ENCODE measurements at regions not wholly inside any gene's neighbourhood (a gene's known extent, or its start where the extent isn't known, plus 50 kb on each side); places are given as distances from the start of the nearest gene placed in this dataset.

GRCh38 chr7:115850774-115851173 lies 179.8 kb downstream of the TFEC start:
- H3K4me3 ChIP-seq (ENCODE audit: low read length) = no peak overlapping the region
- H3K27me3 ChIP-seq (ENCODE audit: control insufficient read depth, insufficient read depth, low read length) = peaks cover 2% of the 10 kb centered on the region
- intact Hi-C loops (cut with micrococcal nuclease) = loop anchor here (2.0 to 10.0 kb wide), 2 partner anchors 986 to 1824 kb away; no protein-coding TSS in a partner anchor
- H3K27ac ChIP-seq (ENCODE audit: low read length) = no peak overlapping the region
- no peak for DNase-seq
- no peaks in the 10 kb centered on the region for H3K9me3 ChIP-seq (ENCODE audit: control insufficient read depth, insufficient read depth, low read length)
- H3K27ac Mint-ChIP-seq = no peak overlapping the region
- H3K4me3 Mint-ChIP-seq = no peak overlapping the region
- 85% methylated on average over 3 of the region's 3 CpGs for WGBS (ENCODE audit: insufficient coverage)
- no peaks in the 10 kb centered on the region for H3K36me3 ChIP-seq (ENCODE audit: control insufficient read depth, insufficient read depth, low read length)
- ATAC-seq = no peak
- H3K36me3 Mint-ChIP-seq = no peaks in the 10 kb centered on the region
- no peaks in the 10 kb centered on the region for H3K4me1 ChIP-seq (ENCODE audit: control insufficient read depth, insufficient read depth, low read length)
- TF ChIP-seq CTCF (IDR thresholded peaks at IDR 0.05) = no peak
- H3K9me3 Mint-ChIP-seq = no peaks in the 10 kb centered on the region
- H3K27me3 Mint-ChIP-seq (ENCODE audit: low read depth in 2 of 2) = no peaks in the 10 kb centered on the region
- no peaks in the 10 kb centered on the region for H3K4me1 Mint-ChIP-seq

DNA sequence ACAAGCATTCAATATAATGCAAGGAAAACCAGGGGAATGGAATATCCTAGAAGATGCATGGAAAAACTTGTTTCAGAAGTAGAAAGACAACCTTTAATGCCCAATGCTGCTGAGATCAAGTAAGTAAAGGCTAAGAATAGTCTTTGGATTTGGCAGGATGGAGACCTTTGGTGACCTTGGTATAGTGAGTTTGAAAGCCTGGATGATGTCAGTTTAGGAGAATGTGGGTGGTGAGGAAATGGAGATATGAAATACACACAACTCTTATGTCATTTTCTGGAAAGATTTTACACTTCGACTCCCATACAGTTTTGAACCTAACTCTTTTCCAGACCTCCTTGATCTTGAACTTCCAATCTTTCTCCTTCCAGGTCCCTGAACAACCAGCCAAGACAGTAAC lies 185.7 kb downstream of the TFEC start:
- no peaks in the 10 kb centered on the region for H3K4me1 Mint-ChIP-seq
- Histone ChIP-seq H3K9me3 (ENCODE audit: control insufficient read depth, insufficient read depth, low read length) (no peaks in the 10 kb centered on the region), H3K27ac (ENCODE audit: low read length) (no peak overlapping the region), H3K4me1 (ENCODE audit: control insufficient read depth, insufficient read depth, low read length) (no peaks in the 10 kb centered on the region), H3K27me3 (ENCODE audit: control insufficient read depth, insufficient read depth, low read length) (peaks cover 2% of the 10 kb centered on the region), H3K4me3 (ENCODE audit: low read length) (no peak overlapping the region), H3K36me3 (ENCODE audit: control insufficient read depth, insufficient read depth, low read length) (no peaks in the 10 kb centered on the region)
- H3K36me3 Mint-ChIP-seq = no peaks in the 10 kb centered on the region
- no peak for TF ChIP-seq CTCF (IDR thresholded peaks at IDR 0.05)
- ATAC-seq (no peak), DNase-seq (no peak)
- no peak overlapping the region for H3K27ac Mint-ChIP-seq
- intact Hi-C loops (cut with micrococcal nuclease) = no loop called here
- H3K27me3 Mint-ChIP-seq (ENCODE audit: low read depth in 2 of 2) = no peaks in the 10 kb centered on the region
- H3K4me3 Mint-ChIP-seq = no peak overlapping the region
- 86% methylated on average over 1 of the region's 1 CpG for WGBS (ENCODE audit: insufficient coverage)
- peaks cover 2% of the 10 kb centered on the region in 2 donors for H3K9me3 Mint-ChIP-seq

DNA sequence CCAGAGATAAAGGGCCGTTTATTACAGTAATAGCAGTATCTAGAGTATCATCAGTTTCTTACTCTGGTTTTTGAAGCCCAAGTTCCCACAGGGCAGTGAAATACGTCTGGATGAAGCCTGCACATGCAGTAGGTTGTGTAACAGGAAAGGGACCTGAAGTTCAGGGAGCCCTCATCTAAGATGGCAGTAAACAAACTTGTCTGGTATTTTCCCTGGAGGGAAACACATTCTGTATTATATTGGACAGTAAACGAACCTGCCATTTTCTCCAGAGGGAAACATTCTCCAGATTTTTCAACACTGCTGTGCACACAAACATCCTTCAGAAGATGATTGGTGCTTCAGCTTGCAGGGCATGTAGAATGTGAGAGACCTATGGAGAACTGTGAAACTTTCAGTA lies 189.9 kb downstream of the TFEC start:
- Mint-ChIP-seq H3K27ac (no peak overlapping the region), H3K4me1 (no peaks in the 10 kb centered on the region), H3K36me3 (no peaks in the 10 kb centered on the region), H3K4me3 (no peak overlapping the region), H3K9me3 (peaks cover 2% of the 10 kb centered on the region in 2 donors), H3K27me3 (ENCODE audit: low read depth in 2 of 2) (no peaks in the 10 kb centered on the region)
- no peak for ATAC-seq
- Histone ChIP-seq H3K4me1 (ENCODE audit: control insufficient read depth, insufficient read depth, low read length) (no peaks in the 10 kb centered on the region), H3K27me3 (ENCODE audit: control insufficient read depth, insufficient read depth, low read length) (no peaks in the 10 kb centered on the region), H3K27ac (ENCODE audit: low read length) (no peak overlapping the region), H3K9me3 (ENCODE audit: control insufficient read depth, insufficient read depth, low read length) (no peaks in the 10 kb centered on the region), H3K36me3 (ENCODE audit: control insufficient read depth, insufficient read depth, low read length) (no peaks in the 10 kb centered on the region), H3K4me3 (ENCODE audit: low read length) (no peak overlapping the region)
- no peak for TF ChIP-seq CTCF (IDR thresholded peaks at IDR 0.05)
- no peak for DNase-seq
- 55% methylated on average over 3 of the region's 3 CpGs for WGBS (ENCODE audit: insufficient coverage)
- intact Hi-C loops (cut with micrococcal nuclease) = no loop called here

- intact Hi-C loops (cut with micrococcal nuclease) = no loop called here
- no peak overlapping the region for H3K27ac Mint-ChIP-seq
- no peak for DNase-seq
Observed at GRCh38 chr7:115838829-115839228, 191.7 kb downstream of the TFEC start.

More at GRCh38 chr7:115838829-115839228, 191.7 kb downstream of the TFEC start:
- Histone ChIP-seq H3K27ac (ENCODE audit: low read length) (no peak overlapping the region), H3K4me1 (ENCODE audit: control insufficient read depth, insufficient read depth, low read length) (no peaks in the 10 kb centered on the region), H3K27me3 (ENCODE audit: control insufficient read depth, insufficient read depth, low read length) (no peaks in the 10 kb centered on the region), H3K9me3 (ENCODE audit: control insufficient read depth, insufficient read depth, low read length) (no peaks in the 10 kb centered on the region), H3K4me3 (ENCODE audit: low read length) (no peak overlapping the region), H3K36me3 (ENCODE audit: control insufficient read depth, insufficient read depth, low read length) (no peaks in the 10 kb centered on the region)
- no peaks in the 10 kb centered on the region for H3K36me3 Mint-ChIP-seq
- H3K4me1 Mint-ChIP-seq = no peaks in the 10 kb centered on the region
- ATAC-seq = no peak
- H3K27me3 Mint-ChIP-seq (ENCODE audit: low read depth in 2 of 2) = no peaks in the 10 kb centered on the region
- no peak overlapping the region for H3K4me3 Mint-ChIP-seq
- TF ChIP-seq CTCF (IDR thresholded peaks at IDR 0.05) = no peak
- H3K9me3 Mint-ChIP-seq = peaks cover 2% of the 10 kb centered on the region in 2 donors

Measured in natural killer cell (primary cell).